AG08395 (cell line): ENCODE measurements at regions not wholly inside any gene's neighbourhood (a gene's known extent, or its start where the extent isn't known, plus 50 kb on each side); places are given as distances from the start of the nearest gene placed in this dataset.

Experiments
- DNase-seq: peaks from one replicate; pipeline ENCODE4 v3.0.0; 2012; ENCODE audit warnings: mixed read lengths, low spot score

DNA sequence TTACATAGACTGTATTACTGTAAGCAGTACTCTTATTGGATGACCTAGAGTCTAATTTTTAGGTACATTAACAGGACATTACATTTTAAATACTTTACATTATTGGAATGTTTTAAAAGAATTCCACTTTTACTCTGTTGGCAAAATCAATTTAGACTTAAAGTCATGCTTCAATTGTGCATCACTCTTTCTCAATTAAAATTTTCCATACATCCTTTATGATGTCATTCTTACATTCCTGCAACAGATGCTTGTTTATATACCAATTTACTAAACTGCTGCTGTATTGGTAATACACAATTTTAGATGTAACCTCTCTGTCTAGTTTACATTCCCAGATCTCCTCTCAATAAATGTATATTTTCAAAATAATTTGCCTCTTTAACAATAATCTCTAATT lies 440.1 kb downstream of the ZEB2 start:
- DNase-seq = no peak

DNA sequence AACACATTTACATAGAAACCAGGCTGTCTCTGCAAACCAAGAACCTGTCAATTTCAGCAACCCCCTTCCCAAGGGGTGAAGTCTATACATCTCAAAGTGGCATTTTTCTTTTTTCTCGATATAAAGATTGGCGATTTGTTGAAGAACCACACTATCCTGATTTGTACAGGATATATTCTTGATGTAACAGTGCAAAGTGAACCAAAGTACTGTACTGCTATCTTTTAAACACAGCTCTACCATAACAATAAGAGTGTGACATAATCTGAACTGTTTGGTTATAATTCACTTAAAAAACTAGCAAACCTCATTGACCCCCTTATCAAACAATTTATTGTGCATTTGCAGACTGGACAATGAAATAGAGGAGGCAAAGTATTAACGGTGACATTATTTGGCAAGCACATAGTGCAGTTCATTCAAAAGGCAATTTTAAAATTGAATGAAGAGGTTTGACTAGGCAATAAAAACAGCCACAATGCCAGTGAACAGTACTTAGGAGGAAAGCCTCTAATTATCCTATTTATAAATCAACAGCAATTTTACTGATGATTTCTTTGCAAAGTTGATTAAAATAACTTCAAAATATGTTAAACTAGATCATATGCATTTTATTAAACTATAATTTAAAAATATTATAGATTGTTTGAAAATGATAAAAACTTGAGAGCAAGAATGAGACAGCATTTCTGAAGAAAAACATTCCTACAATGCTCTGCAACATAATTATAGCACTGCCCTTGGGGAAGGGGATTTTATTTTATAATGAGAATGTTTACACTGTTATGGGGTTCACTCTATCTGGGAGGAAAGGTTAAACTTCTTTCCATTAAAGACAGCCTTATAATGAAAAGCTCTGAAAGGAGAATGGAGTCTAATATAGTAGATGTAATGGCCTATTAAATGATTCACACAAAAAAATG lies 440.9 kb downstream of the ZEB2 start:
- no peak for DNase-seq

DNA sequence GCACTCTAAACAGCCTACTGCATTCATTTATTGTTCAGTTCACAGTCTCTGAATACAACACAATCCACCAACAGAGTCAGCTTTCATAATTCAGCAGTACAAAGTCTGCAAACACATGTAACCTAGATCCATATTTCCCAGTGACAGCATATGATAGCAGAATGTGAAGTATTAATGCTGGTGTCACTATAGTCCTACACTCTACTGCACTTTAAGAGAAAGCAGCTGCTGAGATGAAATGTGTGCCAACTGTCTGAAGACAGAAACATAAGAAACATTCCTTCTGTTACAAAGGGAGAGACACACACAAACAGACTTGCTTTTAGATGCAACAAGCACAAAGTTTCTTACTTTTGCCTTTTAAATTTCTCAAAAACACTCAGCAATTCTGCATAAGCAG lies 441.8 kb downstream of the ZEB2 start:
- DNase-seq = no peak

DNA sequence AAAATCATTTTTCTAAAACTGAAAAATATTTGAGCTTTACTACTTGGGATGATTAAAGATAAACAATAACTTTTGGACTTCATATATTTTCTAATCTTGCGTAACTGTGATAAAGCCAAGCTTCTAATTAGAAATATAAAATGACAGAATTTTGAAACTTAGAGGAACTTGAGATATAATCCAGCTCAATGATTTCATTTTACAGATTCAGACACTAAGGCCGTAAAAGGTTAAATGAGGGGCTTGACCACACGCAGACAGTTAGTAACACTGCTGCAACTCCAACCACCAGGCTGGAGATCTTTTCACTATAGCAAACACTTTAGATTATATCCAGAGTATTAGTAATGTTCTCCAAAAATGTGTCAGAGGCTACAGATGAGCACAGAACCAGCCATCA lies 445.5 kb downstream of the ZEB2 start:
- no peak for DNase-seq

DNA sequence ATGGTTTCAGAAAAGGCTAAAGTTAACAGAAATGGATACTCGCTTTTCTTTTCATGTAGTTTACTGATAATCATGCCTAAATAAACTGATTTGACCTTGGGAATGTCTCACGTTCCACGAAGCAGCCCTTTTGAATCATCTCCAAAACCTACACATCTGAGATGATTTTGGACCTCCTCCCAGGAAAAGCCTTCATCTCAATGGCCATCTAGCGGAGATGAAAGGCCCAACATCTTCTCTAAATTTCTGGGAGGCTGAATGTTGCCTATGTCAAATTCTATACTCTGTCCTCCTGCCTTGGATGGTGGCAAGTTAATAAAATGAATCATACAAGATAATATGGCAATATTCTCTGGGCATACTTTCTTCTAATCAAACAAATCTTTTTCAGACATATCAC lies 448.5 kb downstream of the ZEB2 start:
- no peak for DNase-seq

DNA sequence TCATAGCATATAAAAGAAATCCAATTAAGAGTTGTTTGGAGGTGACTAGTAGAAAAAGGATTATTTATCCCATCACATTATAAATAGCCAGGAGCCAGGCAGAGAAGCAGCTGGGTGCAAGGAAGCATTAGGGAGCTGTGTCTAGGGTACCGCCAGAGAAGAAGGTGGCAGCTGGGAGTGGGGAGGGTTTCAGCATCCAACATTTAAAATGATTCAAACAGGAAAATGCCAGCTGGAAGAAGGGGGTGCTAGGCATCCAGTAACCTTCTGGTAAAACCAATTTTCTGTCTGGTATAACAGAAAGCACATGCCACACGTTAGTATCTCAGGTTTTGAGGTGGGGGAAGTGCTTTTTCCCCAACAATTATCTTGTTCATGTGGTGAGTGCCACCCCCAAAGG lies 452.4 kb downstream of the ZEB2 start:
- no peak for DNase-seq

DNA sequence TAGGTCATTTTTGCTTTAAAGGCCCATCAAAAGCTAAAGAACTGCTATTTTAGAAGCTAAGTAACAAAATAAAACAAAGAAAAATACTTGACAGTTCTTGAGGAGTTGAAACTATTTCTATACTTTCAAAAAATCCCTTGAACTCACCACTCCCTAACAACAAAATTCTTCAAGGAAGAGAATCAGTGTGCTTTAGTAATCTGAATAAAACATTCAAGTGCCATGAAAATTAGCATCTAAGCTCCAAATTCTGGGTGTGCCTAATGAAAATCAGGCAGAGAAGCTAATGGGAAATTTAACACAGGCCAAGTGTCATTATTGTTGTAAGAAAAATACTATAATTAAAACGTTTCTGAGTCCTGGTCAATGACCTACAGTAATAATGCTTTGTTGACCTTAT lies 456.3 kb downstream of the ZEB2 start:
- no peak for DNase-seq

DNA sequence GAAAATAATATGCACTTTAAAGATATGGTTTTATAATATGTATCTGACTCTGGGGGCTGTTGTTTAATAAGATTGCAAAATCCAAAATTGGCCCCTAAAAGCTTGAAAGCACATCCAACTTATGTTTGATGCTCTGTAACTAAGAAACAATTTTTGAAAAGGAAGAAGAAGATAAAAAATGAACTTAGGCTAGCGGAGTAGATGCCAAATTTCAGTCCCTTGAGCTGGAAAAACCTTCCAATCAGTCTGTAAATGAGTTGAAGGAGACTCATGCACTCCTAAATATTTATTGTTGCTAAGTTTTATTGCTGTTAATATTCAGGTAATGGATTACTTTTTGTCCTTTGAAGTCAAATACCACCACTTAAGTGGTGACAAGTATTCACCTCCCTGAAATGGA lies 465.0 kb downstream of the ZEB2 start:
- DNase-seq = no peak

DNA sequence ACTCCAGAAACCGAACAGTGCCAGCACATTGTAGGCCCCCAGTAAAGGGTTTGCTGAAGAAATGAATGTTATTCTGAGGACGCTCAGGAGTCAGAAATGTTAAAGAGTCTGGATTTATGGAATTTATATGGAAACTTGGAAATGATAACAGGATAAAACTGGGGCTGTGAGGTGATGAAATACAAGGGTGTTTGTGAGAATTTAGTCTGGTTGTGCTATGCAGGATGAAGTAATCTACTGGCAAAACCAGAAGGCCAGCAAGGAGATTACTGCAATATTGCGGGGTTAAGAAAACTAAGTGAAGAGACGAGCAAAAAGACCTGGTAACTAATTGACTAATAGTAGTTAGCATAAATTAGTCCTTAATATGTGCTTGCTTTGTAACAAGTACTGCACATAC lies 467.8 kb downstream of the ZEB2 start:
- no peak for DNase-seq

DNA sequence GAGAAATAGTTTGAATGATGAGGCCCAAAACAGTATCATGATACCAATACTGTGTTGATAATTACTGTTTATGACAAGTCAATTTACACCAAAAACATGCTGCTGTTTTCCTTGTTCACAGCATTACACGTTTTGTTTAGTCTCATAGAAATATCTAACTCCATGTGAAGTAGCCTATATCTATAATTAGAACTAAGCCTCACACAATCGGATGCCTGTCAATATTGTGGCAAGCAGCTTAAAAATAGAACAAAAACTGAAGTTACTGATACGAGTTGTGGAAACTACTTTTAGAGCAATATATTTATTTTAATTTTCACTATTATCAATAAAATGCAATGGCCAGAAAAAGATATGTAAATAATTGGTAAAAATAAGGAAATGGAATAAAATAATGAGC lies 470.8 kb downstream of the ZEB2 start:
- no peak for DNase-seq

DNA sequence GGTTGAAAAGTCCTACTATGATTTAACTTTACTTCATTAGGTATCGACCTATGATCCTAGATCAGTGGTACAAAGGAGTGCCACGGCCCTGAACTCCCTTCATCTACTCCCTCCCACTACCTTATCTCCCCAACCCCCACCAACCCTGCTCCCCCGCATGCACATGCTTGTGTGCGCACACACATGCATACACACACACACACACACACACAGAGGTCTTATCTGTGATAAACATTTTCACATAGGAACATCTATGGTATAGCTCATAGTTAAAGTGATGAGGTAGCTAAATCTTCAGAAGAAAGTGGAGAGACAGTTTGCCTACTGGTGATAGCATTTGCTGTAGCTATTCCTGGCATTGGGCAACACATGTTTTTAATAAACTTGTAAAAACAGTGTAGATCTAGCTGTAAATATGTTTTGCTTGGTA lies 471.3 kb downstream of the ZEB2 start:
- no peak for DNase-seq

DNA sequence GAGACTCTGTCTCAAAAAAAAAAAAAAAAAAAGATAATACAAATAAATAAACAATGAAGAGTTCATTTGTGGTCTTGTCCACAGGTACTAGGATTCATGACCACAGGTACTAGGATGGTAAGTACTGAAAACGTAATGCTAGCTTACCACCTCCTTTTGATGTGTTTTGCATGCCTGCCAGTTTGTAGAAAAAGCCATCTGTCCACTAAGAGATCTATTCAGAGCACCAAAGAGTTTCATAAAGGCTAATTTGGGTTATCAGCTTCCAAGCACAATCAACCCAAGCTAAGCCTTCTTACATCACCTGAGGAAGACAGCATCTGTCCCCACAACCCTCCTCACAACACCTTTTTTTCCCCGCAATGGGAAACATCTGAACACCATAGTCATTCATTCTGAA lies 477.2 kb downstream of the ZEB2 start:
- no peak for DNase-seq

DNA sequence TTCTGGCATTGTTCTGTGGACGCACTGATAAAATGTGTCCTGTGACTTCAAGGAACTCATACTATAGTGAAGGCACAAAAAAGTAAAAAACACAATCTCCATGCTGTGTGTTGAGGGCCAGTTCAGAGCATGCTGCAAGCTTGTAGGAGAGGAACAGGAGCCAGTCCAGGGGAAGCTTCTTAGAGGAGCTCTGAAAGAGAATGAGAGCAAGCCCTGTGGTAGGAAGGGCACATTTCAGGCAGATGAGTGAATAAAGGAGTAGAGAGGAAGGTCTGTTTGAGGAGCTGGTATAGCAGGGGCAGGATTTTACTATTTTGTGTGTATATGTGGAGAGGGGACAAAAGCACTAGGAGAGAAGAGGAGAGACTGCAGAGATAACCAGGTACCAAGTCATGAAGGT lies 478.3 kb downstream of the ZEB2 start:
- no peak for DNase-seq

DNA sequence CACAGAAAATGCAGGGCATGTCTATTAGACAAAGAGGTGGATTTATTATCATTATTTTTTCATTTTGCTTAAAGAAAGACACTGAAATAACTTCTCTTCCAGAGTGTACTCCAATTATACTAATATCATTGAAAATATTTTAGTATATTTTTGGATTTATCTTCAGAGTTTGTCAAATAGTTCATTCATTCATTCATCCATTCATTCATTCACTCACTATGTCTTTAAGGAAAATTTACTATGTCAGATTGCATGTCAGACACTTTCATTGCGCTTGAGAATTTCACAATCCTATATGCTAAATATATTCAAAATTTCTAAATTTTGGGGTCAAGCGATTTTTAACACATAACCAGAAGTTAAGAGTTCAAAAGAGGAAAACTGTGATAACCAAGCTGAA lies 479.1 kb downstream of the ZEB2 start:
- DNase-seq = no peak

DNA sequence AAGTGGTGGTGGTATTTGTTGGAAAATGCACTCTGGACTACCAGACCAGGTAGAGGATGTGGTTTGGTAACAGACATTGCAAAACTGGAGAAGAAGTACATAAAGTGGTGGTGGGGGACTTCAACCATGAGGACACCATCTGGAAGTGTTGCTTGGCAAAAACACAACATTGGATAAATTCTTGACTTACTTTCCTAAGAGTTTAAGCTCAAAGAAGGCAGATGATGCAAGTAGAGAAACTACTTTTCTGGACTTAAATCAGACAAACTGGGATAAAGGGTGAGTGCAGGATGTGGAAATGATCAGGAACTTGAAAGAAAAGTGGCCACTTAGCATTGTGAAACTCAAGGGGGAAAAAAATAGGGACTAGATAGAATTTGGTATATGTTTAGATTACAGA lies 487.4 kb downstream of the ZEB2 start:
- peak; percentile 8 for DNase-seq

DNA sequence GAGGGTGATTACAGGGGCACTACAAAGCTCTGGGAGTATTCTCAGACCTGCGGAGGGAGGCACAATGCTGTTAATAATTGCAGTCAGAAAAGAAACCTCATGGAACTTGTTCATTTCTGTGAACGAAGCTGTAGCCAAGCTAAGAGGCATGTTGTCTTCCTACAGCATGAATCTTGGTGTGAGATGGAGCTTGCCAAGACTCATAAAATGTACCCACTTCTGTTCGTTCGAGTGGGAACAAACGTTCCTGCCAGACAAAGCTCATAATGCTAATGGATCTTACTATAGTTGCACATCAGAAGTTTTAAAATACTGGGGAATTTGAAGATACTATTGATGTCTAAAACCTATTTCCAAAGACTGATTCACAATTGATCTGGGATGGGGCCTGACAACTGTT lies 489.1 kb downstream of the ZEB2 start:
- no peak for DNase-seq

DNA sequence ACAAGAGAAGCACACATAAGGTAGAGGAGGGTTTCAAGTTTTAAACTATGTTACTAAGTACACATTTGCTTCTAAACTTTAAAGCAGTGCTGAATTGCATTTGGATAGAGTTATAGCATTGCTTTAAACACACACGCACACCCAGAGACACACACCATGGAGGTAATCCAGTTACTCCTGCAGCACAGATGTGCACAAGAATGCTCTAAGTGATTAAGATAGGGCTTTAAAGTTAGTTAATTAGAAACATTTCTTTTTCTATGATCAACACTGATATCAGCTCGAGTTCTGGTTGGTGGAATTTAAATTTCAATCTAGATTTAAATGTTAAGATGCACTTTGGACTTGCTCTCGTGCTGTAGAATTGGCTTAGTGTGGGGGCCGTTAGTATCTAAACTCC lies 492.3 kb downstream of the ZEB2 start:
- DNase-seq = no peak

DNA sequence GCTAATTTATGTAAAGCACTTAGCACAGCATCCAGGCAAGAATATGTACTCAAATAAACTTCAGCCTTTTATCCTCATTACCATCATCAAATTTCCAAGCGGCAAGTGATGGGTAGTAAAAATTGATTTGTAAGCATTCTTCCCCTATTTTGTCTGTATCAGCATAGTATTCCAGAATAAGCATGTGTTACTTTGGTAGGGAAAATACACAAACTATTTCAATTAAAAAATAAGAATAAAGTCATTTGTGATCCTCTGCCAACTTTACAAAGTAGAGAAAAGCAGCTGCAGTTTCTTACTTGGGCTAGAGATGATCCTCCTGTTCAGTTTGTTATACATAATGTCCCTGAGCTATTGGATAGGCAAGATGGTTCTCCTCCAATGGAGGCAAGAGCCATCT lies 493.2 kb downstream of the ZEB2 start:
- no peak for DNase-seq

DNA sequence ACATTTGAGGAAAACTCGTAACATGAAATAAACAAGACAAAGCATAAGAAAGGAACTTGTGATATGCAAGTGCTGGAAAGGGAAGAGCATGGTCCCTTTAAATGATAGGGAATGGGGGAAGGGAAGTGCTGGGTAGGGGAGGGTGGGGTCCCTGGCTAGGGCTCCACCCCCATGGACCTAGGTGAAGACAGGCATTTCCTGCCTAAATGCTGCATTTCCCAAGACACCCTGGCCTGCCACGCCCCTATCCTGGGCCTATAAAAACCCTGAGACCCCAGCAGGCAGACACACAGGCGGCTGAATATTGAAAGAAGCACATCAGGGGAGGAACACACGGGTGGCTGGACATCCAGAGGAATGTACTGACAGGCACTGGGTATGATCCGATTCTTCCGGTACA lies 499.9 kb downstream of the ZEB2 start:
- DNase-seq = no peak

DNA sequence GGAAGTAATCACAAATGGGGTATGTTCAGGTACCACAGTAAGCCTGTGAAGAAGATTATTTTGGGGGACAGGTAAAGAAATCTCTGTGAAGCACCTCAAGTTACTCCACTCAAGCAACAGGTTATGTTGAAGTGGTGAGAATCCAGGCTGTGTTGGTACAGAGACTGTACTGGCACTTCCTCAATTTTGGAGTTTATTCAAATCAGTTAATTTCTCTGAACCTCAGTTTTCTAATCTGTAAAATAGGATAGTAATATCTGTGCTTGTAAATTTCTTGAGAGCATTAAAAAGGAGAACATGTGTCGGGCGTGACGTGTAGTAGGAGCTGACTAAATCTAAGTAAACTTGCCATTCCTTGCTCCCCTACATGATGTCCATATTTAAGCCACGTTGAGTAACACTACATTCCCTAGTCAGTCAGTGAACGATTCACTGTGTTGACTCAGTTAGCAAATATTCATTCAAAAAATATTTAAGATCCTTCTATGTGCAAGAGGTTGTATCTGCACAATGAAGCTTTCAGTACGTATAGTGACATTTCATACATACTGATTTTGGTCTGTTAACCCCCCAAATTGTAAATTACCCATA lies 504.2 kb downstream of the ZEB2 start:
- DNase-seq = peak; percentile 73

DNA sequence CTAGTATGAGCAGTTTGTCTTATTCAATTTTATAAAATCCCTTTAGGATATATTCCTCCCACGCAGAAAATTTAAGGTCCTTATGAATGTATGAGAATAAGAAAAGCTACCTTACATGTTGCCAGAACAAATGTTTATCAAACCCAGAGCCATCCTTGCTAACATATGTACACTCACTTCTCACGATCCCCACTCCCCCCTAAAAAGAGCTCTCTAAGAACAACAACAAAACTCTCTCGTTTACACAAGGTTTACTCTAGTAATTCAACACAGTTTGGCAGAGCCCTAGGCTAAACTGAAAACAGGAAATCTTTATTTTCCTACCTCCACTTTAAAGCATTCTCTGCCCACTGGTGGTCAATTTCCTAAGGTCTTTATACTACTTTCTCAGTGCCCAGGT lies 504.9 kb downstream of the ZEB2 start:
- no peak for DNase-seq

DNA sequence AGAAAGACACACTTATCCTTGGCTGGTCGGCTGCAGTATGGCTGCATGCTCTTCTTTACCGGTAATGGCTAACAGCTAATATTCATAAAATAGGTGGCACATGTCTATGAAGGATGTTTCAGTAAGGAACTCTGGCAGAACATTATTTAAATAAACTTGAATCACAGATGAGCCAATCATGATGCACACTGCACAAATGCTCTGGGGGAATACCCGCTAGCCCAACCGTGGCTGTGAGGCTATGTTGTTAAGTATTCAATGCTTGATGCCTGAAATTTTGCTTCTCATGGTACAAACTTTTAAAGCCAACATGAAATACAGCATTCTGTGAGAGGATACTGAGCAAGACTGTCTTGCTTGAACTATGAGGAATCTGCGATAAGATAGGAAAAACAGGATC lies 505.8 kb downstream of the ZEB2 start:
- DNase-seq = peak; percentile 7

DNA sequence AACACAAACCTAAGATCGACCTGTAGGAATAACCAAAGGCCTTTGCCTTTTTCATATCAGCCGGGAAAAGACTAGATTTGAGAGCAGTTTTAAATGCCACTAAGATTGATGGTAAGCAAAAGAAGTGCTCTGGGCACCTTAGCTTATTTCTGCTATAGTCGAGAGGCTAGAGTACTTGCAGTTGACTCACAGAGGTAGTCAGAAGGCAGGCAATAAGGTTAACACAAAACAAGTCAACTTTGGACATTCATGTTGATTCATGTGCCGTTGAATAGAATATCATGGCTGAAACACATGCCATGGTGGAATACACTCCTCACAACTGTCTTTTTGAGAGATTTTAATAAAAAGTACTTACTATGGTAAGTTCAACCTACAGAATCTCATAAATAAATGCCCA lies 507.6 kb downstream of the ZEB2 start:
- no peak for DNase-seq

DNA sequence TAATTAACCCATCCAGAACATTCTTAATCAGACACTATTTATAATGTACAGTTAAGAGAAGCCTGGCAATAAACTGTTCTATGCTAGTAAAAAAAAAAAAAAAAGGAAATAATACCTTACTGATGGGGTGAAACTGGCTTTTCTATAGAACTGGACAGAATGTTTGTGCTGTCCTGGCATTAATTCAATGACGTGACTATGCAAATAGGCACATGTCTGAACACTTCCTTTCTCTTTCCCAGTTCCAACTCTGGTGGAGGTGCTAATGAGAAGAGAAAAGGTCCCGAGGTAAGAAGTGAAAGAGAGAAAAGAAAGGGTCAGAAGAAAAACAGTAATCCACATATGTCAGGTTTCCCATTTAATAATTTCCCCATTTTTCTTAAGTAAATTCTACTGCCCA lies 508.4 kb downstream of the ZEB2 start:
- no peak for DNase-seq
